ENCODE measurements at regions not wholly inside any gene's neighbourhood (a gene's known extent, or its start where the extent isn't known, plus 50 kb on each side); places are given as distances from the start of the nearest gene placed in this dataset.

GRCh38 chr17:12269751-12270150 lies 249.1 kb downstream of the MAP2K4 start:
- TF ChIP-seq CTCF (IDR thresholded peaks at IDR 0.05) (no peak), EP300 (IDR thresholded peaks at IDR 0.05) (no peak), POLR2A (IDR thresholded peaks at IDR 0.05) (no peak), POLR2AphosphoS5 (IDR thresholded peaks at IDR 0.05) (no peak)

Data from suprapubic skin (tissue), 4 donors.